ENCODE measurements at regions not wholly inside any gene's neighbourhood (a gene's known extent, or its start where the extent isn't known, plus 50 kb on each side); places are given as distances from the start of the nearest gene placed in this dataset.

DNA sequence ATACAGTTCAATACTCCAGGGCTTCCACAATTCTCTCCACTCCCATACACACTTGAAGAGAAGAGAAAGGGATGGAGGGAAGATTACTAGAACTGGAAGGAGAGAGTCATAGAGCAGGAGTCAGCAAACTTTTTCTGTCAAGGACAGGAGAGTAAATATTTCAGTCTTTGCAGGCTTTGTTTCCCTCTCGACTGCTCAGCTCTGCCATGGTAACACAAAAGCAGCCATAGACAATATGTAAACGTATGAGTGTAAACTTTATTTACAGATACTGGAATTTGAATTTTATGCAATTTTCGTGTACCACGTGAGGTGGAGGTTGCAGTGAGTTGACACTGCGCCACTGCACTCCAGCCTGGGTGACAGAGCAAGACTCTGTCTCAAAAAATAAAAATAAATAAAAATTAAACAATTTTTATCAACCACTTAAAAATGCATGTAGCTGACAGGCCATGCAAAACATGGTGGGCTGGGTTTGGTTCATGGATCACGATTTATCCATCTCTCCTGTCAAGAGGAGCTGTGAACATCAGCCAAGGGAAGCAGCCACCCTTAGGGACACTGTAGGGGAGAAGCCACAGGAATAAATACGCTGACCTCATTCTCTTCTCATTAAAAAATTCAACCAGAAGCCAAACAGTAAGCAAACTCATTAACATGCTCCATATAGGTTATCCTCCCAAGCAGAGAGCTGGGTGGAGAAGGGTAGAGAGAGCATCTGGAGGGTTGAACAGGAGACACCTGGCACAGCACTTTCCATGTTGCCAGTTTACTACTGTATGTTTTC is 266.4 kb upstream of the FN1 start (continued):
- no peak for TF ChIP-seq ZNF335 (CRISPR knock-in tag; IDR thresholded peaks at IDR 0.05)
- TF ChIP-seq, protein P1, sequence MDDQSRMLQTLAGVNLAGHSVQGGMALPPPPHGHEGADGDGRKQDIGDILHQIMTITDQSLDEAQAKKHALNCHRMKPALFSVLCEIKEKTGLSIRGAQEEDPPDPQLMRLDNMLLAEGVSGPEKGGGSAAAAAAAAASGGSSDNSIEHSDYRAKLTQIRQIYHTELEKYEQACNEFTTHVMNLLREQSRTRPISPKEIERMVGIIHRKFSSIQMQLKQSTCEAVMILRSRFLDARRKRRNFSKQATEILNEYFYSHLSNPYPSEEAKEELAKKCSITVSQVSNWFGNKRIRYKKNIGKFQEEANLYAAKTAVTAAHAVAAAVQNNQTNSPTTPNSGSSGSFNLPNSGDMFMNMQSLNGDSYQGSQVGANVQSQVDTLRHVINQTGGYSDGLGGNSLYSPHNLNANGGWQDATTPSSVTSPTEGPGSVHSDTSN (CRISPR knock-in tag; IDR thresholded peaks at IDR 0.05; ENCODE audit: borderline replicate concordance): no peak
- TF ChIP-seq MXI1 (IDR thresholded peaks at IDR 0.05; ENCODE audit: borderline replicate concordance, low read depth, low read length): no peak
- TF ChIP-seq GATAD1 (CRISPR knock-in tag; IDR thresholded peaks at IDR 0.05): 0 out of 2 replicates have a peak, but pooled peaks have one; percentile 30
- peak; percentile 54; the same call in 1 of the 2 replicates for TF ChIP-seq ZNF264 (CRISPR knock-in tag; IDR thresholded peaks at IDR 0.05)
- no peak for TF ChIP-seq ZNF772 (CRISPR knock-in tag; IDR thresholded peaks at IDR 0.05)
- TF ChIP-seq, protein P2, sequence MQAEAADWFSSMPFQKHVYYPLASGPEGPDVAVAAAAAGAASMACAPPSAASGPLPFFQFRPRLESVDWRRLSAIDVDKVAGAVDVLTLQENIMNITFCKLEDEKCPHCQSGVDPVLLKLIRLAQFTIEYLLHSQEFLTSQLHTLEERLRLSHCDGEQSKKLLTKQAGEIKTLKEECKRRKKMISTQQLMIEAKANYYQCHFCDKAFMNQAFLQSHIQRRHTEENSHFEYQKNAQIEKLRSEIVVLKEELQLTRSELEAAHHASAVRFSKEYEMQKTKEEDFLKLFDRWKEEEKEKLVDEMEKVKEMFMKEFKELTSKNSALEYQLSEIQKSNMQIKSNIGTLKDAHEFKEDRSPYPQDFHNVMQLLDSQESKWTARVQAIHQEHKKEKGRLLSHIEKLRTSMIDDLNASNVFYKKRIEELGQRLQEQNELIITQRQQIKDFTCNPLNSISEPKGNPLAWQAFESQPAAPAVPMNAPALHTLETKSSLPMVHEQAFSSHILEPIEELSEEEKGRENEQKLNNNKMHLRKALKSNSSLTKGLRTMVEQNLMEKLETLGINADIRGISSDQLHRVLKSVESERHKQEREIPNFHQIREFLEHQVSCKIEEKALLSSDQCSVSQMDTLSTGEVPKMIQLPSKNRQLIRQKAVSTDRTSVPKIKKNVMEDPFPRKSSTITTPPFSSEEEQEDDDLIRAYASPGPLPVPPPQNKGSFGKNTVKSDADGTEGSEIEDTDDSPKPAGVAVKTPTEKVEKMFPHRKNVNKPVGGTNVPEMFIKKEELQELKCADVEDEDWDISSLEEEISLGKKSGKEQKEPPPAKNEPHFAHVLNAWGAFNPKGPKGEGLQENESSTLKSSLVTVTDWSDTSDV (CRISPR knock-in tag; IDR thresholded peaks at IDR 0.05): no peak
- TF ChIP-seq RELA (CRISPR knock-in tag; IDR thresholded peaks at IDR 0.05): no peak
- no peak for TF ChIP-seq RFXANK (CRISPR knock-in tag; IDR thresholded peaks at IDR 0.05)
- TF ChIP-seq ZNF451 (CRISPR knock-in tag; IDR thresholded peaks at IDR 0.05): no peak
- TF ChIP-seq EP300 (IDR thresholded peaks at IDR 0.05; ENCODE audit: low read depth in 2 of 2, low read length in 2 of 2): peak in 1 of 2 experiments; percentile 54; a peak in 1 of 4 replicates
- no peak for TF ChIP-seq EP300 (CRISPR knock-in tag; IDR thresholded peaks at IDR 0.05; ENCODE audit: borderline replicate concordance)
- no peak for TF ChIP-seq ZNF790 (CRISPR knock-in tag; IDR thresholded peaks at IDR 0.05; ENCODE audit: borderline replicate concordance)
- no peak for TF ChIP-seq ZSCAN9 (CRISPR knock-in tag; IDR thresholded peaks at IDR 0.05; ENCODE audit: borderline replicate concordance)
- TF ChIP-seq, protein P3, sequence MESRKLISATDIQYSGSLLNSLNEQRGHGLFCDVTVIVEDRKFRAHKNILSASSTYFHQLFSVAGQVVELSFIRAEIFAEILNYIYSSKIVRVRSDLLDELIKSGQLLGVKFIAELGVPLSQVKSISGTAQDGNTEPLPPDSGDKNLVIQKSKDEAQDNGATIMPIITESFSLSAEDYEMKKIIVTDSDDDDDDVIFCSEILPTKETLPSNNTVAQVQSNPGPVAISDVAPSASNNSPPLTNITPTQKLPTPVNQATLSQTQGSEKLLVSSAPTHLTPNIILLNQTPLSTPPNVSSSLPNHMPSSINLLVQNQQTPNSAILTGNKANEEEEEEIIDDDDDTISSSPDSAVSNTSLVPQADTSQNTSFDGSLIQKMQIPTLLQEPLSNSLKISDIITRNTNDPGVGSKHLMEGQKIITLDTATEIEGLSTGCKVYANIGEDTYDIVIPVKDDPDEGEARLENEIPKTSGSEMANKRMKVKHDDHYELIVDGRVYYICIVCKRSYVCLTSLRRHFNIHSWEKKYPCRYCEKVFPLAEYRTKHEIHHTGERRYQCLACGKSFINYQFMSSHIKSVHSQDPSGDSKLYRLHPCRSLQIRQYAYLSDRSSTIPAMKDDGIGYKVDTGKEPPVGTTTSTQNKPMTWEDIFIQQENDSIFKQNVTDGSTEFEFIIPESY (CRISPR knock-in tag; IDR thresholded peaks at IDR 0.05): peak; percentile 71
- TF ChIP-seq SOX6 (IDR thresholded peaks at IDR 0.05): no peak
- peak; percentile 67 for TF ChIP-seq SOX6 (CRISPR knock-in tag; IDR thresholded peaks at IDR 0.05)
- TF ChIP-seq SOX13 (IDR thresholded peaks at IDR 0.05): no peak
- TF ChIP-seq SOX13 (CRISPR knock-in tag; conservative IDR thresholded peaks at IDR 0.05 in 1 of 2, IDR thresholded peaks at IDR 0.05 in 1 of 2): peak in 1 of 2 experiments; percentile 84; a peak in 2 of 4 replicates
- TF ChIP-seq, protein P4, sequence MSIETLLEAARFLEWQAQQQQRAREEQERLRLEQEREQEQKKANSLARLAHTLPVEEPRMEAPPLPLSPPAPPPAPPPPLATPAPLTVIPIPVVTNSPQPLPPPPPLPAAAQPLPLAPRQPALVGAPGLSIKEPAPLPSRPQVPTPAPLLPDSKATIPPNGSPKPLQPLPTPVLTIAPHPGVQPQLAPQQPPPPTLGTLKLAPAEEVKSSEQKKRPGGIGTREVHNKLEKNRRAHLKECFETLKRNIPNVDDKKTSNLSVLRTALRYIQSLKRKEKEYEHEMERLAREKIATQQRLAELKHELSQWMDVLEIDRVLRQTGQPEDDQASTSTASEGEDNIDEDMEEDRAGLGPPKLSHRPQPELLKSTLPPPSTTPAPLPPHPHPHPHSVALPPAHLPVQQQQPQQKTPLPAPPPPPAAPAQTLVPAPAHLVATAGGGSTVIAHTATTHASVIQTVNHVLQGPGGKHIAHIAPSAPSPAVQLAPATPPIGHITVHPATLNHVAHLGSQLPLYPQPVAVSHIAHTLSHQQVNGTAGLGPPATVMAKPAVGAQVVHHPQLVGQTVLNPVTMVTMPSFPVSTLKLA (IDR thresholded peaks at IDR 0.05): no peak
- TF ChIP-seq CEBPG (CRISPR knock-in tag; IDR thresholded peaks at IDR 0.05): peak; percentile 42; the same call in 1 of the 2 replicates
- TF ChIP-seq, protein P5, sequence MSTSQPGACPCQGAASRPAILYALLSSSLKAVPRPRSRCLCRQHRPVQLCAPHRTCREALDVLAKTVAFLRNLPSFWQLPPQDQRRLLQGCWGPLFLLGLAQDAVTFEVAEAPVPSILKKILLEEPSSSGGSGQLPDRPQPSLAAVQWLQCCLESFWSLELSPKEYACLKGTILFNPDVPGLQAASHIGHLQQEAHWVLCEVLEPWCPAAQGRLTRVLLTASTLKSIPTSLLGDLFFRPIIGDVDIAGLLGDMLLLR (CRISPR knock-in tag; IDR thresholded peaks at IDR 0.05): no peak

All from HepG2 (cell line).